ENCODE measurements at regions not wholly inside any gene's neighbourhood (a gene's known extent, or its start where the extent isn't known, plus 50 kb on each side); places are given as distances from the start of the nearest gene placed in this dataset.

GRCh38 chr2:167592441-167592840 lies 655.0 kb downstream of the STK39 start:
- Histone ChIP-seq H2AK5ac (ENCODE audit: low read depth, low read length) (no peak overlapping the region), H3K18ac (ENCODE audit: extremely low read depth, low read length) (no peak overlapping the region), H4K91ac (replicated peaks; ENCODE audit: insufficient read length, low read length) (no peak overlapping the region), H2AFZ (ENCODE audit: low read length) (no peak overlapping the region), H3K56ac (replicated peaks; ENCODE audit: insufficient read length, low read depth, low read length) (no peak overlapping the region), H3K4ac (replicated peaks; ENCODE audit: insufficient read length, low read depth, low read length) (no peak overlapping the region), H3K4me1 (replicated peaks in 1 of 4; ENCODE audit: control insufficient read depth in 3 of 4, insufficient read depth in 4 of 4, low read length in 3 of 4) (no peaks in the 10 kb centered on the region), H3K4me2 (ENCODE audit: insufficient read depth in 1 of 2, low read depth in 2 of 2, low read length in 2 of 2) (no peak overlapping the region), H4K20me1 (replicated peaks in 1 of 2; ENCODE audit: control insufficient read depth in 1 of 2, insufficient read depth in 2 of 2, low read length in 2 of 2) (peaks cover 0 to 1% of the 10 kb centered on the region in 2 experiments), H2BK15ac (ENCODE audit: low read length) (no peak overlapping the region), H3K36me3 (ENCODE audit: control insufficient read depth in 2 of 4, insufficient read depth in 4 of 4, low read length in 3 of 4) (no peaks in the 10 kb centered on the region), H4K5ac (ENCODE audit: insufficient read length, low read depth, low read length) (no peak overlapping the region), H3K79me2 (ENCODE audit: control insufficient read depth in 1 of 2, insufficient read depth in 2 of 2, low read length in 2 of 2) (no peaks in the 10 kb centered on the region), H3K27ac (ENCODE audit: low read depth, low read length) (no peak overlapping the region), H3K9ac (replicated peaks in 1 of 4; ENCODE audit: extremely low read depth in 1 of 4, low read depth in 3 of 4, low read length in 3 of 4) (no peak overlapping the region), H3K9me3 (ENCODE audit: insufficient read depth in 2 of 2, low read depth in 1 of 2, low read length in 1 of 2) (no peaks in the 10 kb centered on the region), H3K79me1 (ENCODE audit: low read depth, low read length) (no peaks in the 10 kb centered on the region), H2BK12ac (ENCODE audit: low read depth, low read length) (no peak overlapping the region), H3K27me3 (replicated peaks in 1 of 4; ENCODE audit: control insufficient read depth in 3 of 4, extremely low read depth in 1 of 4, insufficient read depth in 3 of 4, low read length in 3 of 4) (peaks cover 0 to 1% (median 0%) of the 10 kb centered on the region in 4 experiments; a peak in 1 of 7 replicates), H2BK20ac (ENCODE audit: low read length) (no peak overlapping the region), H3K14ac (ENCODE audit: insufficient read length) (no peak overlapping the region), H3K23me2 (ENCODE audit: low read depth, low read length) (no peaks in the 10 kb centered on the region), H4K8ac (ENCODE audit: extremely low read depth, insufficient read depth, low read length) (no peak overlapping the region), H3K4me3 (ENCODE audit: extremely low read depth in 1 of 4, insufficient read depth in 2 of 4, low read depth in 3 of 4, low read length in 4 of 4) (no peak overlapping the region), H2BK120ac (replicated peaks; ENCODE audit: low read depth, low read length) (no peak overlapping the region), H3K23ac (ENCODE audit: insufficient read length) (no peak overlapping the region), H2BK5ac (ENCODE audit: low read depth, low read length) (no peak overlapping the region)
- ChIA-PET POLR2A (ENCODE audit: partially characterized antibody) (interaction anchor here (1.2 kb wide), 1 partner anchor 10 kb away, joined by 3 read pairs; no protein-coding TSS in a partner anchor), CTCF (ENCODE audit: partially characterized antibody) (interaction anchor here (1.0 kb wide), 2 partner anchors 526 to 527 kb away, joined by 3 to 4 read pairs; no protein-coding TSS in a partner anchor)
- FAIRE-seq (no peak), DNase-seq (ENCODE audit: low read depth in 1 of 2, low spot score in 2 of 2) (no peak)
- TF ChIP-seq CTBP2 (IDR thresholded peaks at IDR 0.05; ENCODE audit: borderline replicate concordance, insufficient read depth, insufficient read length, low read length) (no peak), TEAD4 (IDR thresholded peaks at IDR 0.05; ENCODE audit: low read depth, low read length) (no peak), YY1 (IDR thresholded peaks at IDR 0.05; ENCODE audit: low read depth, low read length) (no peak), RFX5 (IDR thresholded peaks at IDR 0.05; ENCODE audit: borderline replicate concordance, low read depth, low read length) (no peak), SIN3A (conservative IDR thresholded peaks at IDR 0.05 in 1 of 2, IDR thresholded peaks at IDR 0.05 in 1 of 2; ENCODE audit: low read depth in 1 of 2, low read length in 2 of 2) (no peak), PHF8 (conservative IDR thresholded peaks at IDR 0.05; ENCODE audit: low read depth, low read length) (no peak), JUN (IDR thresholded peaks at IDR 0.05; ENCODE audit: low read depth, low read length) (no peak), POU5F1 (IDR thresholded peaks at IDR 0.05; ENCODE audit: low read depth, low read length) (no peak), GABPA (IDR thresholded peaks at IDR 0.05; ENCODE audit: borderline replicate concordance, insufficient read depth, low read length) (no peak), ATF3 (IDR thresholded peaks at IDR 0.05; ENCODE audit: insufficient read depth, low read depth, low read length) (no peak), CEBPB (IDR thresholded peaks at IDR 0.05; ENCODE audit: low read depth, low read length) (no peak), SP2 (IDR thresholded peaks at IDR 0.05; ENCODE audit: low read length) (no peak)
